SK-N-SH (cell line): ENCODE measurements at regions not wholly inside any gene's neighbourhood (a gene's known extent, or its start where the extent isn't known, plus 50 kb on each side); places are given as distances from the start of the nearest gene placed in this dataset.

Experiments used
- EP300 ChIP-seq, 2 experiments: IDR thresholded peaks; 2 replicates each; pipeline versions ENCODE4 v1.4.0 to v1.6.1; 2012; ENCODE audit warnings: borderline replicate concordance in 1 of 2, low read depth in 1 of 2, low read length in 1 of 2
- FOXJ3 ChIP-seq: sonication (generic); formaldehyde crosslinking; IDR thresholded peaks from 2 replicates; pipeline ENCODE4 v1.5.1; 2020; ENCODE audit warnings: mild to moderate bottlenecking, missing genetic modification reagents
- FOXM1 ChIP-seq: IDR thresholded peaks from 2 replicates; pipeline ENCODE4 v1.4.0; 2012; ENCODE audit warnings: low read depth, mild to moderate bottlenecking
- GABPA ChIP-seq: IDR thresholded peaks from 2 replicates; pipeline ENCODE4 v1.4.0; 2012; ENCODE audit warnings: low read depth, mild to moderate bottlenecking
- JUND ChIP-seq: IDR thresholded peaks from 2 replicates; pipeline ENCODE4 v1.4.0; 2012
- MAX ChIP-seq: IDR thresholded peaks from 2 replicates; pipeline ENCODE4 v1.4.0; 2012; ENCODE audit warnings: low read depth
- NFIC ChIP-seq: IDR thresholded peaks from 2 replicates; pipeline ENCODE4 v1.4.0; 2012; ENCODE audit warnings: borderline replicate concordance
- NRF1 ChIP-seq: IDR thresholded peaks from 2 replicates; pipeline ENCODE4 v1.6.1; 2012; ENCODE audit warnings: low read depth, mild to moderate bottlenecking, low read length
- TF ChIP-seq, protein P1 (sequence below): fragments of 200-600 bp; sonication (generic); IDR thresholded peaks from 2 replicates; pipeline ENCODE4 v1.6.1; 2017; ENCODE audit warnings: antibody characterized with exemption, mild to moderate bottlenecking, moderate library complexity

DNA sequence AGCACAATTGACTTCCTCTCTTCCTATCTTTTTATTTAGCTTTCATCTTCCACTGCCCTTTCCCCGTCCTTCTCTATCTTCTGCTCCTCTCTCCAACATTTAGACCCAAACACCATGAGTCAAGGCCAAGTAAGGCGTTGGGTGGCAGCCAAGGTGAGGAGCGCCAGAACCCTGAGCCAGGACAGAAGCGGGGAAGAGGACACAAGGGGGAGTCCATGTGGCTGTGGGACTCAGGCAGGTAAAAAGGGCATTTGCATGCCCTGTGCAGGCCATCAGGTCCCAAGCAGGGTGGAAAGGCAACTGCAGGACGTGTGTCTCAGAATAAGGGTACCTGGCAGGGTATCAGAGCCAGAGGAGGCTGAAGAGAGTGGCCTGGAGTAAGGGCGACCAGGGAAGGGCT is 192.4 kb upstream of the PFKP start:
- no peak for TF ChIP-seq MAX
- TF ChIP-seq, protein P1, sequence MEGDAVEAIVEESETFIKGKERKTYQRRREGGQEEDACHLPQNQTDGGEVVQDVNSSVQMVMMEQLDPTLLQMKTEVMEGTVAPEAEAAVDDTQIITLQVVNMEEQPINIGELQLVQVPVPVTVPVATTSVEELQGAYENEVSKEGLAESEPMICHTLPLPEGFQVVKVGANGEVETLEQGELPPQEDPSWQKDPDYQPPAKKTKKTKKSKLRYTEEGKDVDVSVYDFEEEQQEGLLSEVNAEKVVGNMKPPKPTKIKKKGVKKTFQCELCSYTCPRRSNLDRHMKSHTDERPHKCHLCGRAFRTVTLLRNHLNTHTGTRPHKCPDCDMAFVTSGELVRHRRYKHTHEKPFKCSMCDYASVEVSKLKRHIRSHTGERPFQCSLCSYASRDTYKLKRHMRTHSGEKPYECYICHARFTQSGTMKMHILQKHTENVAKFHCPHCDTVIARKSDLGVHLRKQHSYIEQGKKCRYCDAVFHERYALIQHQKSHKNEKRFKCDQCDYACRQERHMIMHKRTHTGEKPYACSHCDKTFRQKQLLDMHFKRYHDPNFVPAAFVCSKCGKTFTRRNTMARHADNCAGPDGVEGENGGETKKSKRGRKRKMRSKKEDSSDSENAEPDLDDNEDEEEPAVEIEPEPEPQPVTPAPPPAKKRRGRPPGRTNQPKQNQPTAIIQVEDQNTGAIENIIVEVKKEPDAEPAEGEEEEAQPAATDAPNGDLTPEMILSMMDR = no peak
- TF ChIP-seq NFIC = no peak
- TF ChIP-seq GABPA = no peak
- no peak for TF ChIP-seq NRF1
- TF ChIP-seq FOXM1 = no peak
- no peak for TF ChIP-seq JUND
- no peak for TF ChIP-seq EP300 (IDR thresholded peaks at IDR 0.05; ENCODE audit: borderline replicate concordance in 1 of 2, low read depth in 1 of 2, low read length in 1 of 2)
- TF ChIP-seq FOXJ3 (CRISPR knock-in tag) = no peak
